ENCODE measurements at regions not wholly inside any gene's neighbourhood (a gene's known extent, or its start where the extent isn't known, plus 50 kb on each side); places are given as distances from the start of the nearest gene placed in this dataset.
A peak's percentile ranks its signal among the peaks of the same experiment; 100 is the strongest.

- H3K36me3 ChIP-seq: no peaks in the 10 kb centered on the region
- no peak overlapping the region for H3K27ac ChIP-seq (replicated peaks in 1 of 4)
- H3K27me3 ChIP-seq: no peaks in the 10 kb centered on the region
- DNase-seq (ENCODE audit: extremely low spot score): no peak
- H3K4me3 ChIP-seq: no peak overlapping the region
- H3K4me1 ChIP-seq: peaks cover 0 to 13% (median 6%) of the 10 kb centered on the region in 4 donors
- TF ChIP-seq POLR2AphosphoS5 (IDR thresholded peaks at IDR 0.05): no peak
- TF ChIP-seq EP300 (IDR thresholded peaks at IDR 0.05): no peak
- no peak for TF ChIP-seq CTCF (IDR thresholded peaks at IDR 0.05)
- TF ChIP-seq POLR2A (IDR thresholded peaks at IDR 0.05; ENCODE audit: low read depth): no peak
- no CpG with 5 or more reads among the region's 5 CpGs for WGBS
- intact Hi-C loops (cut with DNase I): no loop called here
- no peaks in the 10 kb centered on the region for H3K9me3 ChIP-seq
Measured at GRCh38 chr9:107647611-107648010, 158.0 kb upstream of the KLF4 start.

DNA sequence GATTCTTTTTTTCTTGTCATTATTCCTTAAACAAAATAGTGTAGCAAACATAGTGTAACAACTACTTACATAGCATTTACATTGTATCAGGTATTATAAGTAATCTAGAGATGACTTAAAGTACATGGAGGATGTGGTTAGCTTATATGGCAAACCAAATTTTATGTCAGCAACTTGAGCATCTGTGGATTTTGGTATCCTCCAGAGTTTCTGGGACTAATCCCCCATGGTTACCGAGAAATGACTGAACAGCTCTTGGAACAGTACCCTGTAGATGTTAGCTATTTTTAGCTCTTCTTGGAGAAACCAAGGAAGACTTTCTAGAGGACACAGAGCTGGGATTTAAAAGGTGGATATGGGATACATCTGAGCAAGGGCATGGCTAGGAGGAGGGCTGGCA is 157.6 kb upstream of the KLF4 start:
- 75% methylated on average over 1 of the region's 1 CpG for WGBS
- H3K9me3 ChIP-seq: no peaks in the 10 kb centered on the region
- peaks cover 0 to 13% (median 6%) of the 10 kb centered on the region in 4 donors for H3K4me1 ChIP-seq
- H3K27ac ChIP-seq (replicated peaks in 1 of 4): no peak overlapping the region
- H3K36me3 ChIP-seq: no peaks in the 10 kb centered on the region
- H3K27me3 ChIP-seq: no peaks in the 10 kb centered on the region
- no peak for TF ChIP-seq POLR2AphosphoS5 (IDR thresholded peaks at IDR 0.05)
- TF ChIP-seq POLR2A (IDR thresholded peaks at IDR 0.05; ENCODE audit: low read depth): no peak
- no peak for TF ChIP-seq CTCF (IDR thresholded peaks at IDR 0.05)
- no peak for TF ChIP-seq EP300 (IDR thresholded peaks at IDR 0.05)
- intact Hi-C loops (cut with DNase I): no loop called here
- no peak overlapping the region for H3K4me3 ChIP-seq
- DNase-seq (ENCODE audit: extremely low spot score): no peak

GRCh38 chr9:107645464-107645833 is 155.9 kb upstream of the KLF4 start:
- H3K4me1 ChIP-seq: peaks cover 0 to 13% (median 6%) of the 10 kb centered on the region in 4 donors
- intact Hi-C loops (cut with DNase I): no loop called here
- no peak for DNase-seq (ENCODE audit: extremely low spot score)
- H3K27ac ChIP-seq (replicated peaks in 1 of 4): peak overlapping the region in 1 of 4 donors; percentile 2
- no peaks in the 10 kb centered on the region for H3K9me3 ChIP-seq
- no peak overlapping the region for H3K4me3 ChIP-seq
- WGBS: 95% methylated on average over 1 of the region's 1 CpG
- no peaks in the 10 kb centered on the region for H3K27me3 ChIP-seq
- H3K36me3 ChIP-seq: no peaks in the 10 kb centered on the region
- TF ChIP-seq POLR2AphosphoS5 (IDR thresholded peaks at IDR 0.05) (no peak), CTCF (IDR thresholded peaks at IDR 0.05) (no peak), POLR2A (IDR thresholded peaks at IDR 0.05; ENCODE audit: low read depth) (no peak), EP300 (IDR thresholded peaks at IDR 0.05) (no peak)

DNA sequence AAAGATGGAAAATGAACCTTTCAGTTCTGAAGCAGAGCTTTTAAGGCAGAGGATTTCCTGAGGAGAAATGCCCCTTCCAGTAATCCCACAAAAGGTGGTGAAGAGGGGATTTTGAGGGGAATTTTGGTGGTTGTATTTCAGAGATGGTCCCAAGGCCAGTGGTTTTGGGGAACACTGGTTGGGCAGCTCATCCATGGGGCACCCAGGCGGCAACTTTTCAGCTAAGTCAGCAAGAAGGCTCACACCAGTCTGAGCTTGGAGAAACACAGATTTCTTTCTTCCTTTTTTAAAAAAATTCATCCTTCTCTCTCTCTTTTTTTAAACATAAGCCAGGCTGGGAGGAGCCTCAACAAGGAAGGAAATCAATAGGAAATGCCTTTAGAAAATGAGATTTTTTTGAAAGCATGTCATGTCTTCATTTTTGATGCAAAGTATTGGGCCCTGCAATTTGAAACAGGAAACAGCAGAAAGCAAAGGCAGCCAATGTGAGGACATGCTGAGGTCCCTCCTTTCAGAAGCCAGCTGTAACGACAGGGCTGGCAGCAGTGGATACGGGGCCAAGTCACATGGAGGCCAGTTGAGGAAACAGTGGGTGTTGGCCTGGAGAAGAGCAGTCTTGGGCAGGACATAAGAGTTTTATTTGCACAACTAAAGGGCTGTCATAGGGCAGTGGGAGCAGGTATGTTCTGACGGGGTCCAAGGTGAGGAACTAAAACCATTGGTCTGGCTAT is 155.3 kb upstream of the KLF4 start:
- H3K36me3 ChIP-seq: no peaks in the 10 kb centered on the region
- H3K27me3 ChIP-seq: no peaks in the 10 kb centered on the region
- TF ChIP-seq POLR2A (IDR thresholded peaks at IDR 0.05; ENCODE audit: low read depth) (no peak), POLR2AphosphoS5 (IDR thresholded peaks at IDR 0.05) (peak; percentile 37 to 47), CTCF (IDR thresholded peaks at IDR 0.05) (no peak)
- 54% methylated on average over 4 of the region's 4 CpGs for WGBS
- intact Hi-C loops (cut with DNase I): loop anchor here (5.0 kb wide), 1 partner anchor 627 kb away; no protein-coding TSS in a partner anchor
- H3K27ac ChIP-seq (replicated peaks in 1 of 4): peak overlapping the region in 3 of 4 donors; percentile 2 to 30 (median 6)
- no peak for DNase-seq (ENCODE audit: extremely low spot score)
- H3K4me1 ChIP-seq: peaks cover 0 to 13% (median 6%) of the 10 kb centered on the region in 4 donors
- H3K9me3 ChIP-seq: no peaks in the 10 kb centered on the region
- no peak overlapping the region for H3K4me3 ChIP-seq
